Neural progenitor cell (in vitro differentiated cells): ENCODE measurements at regions not wholly inside any gene's neighbourhood (a gene's known extent, or its start where the extent isn't known, plus 50 kb on each side); places are given as distances from the start of the nearest gene placed in this dataset.

ENCODE experiments used
- CTCF ChIP-seq: fragments of 200-600 bp; sonication (generic); IDR thresholded peaks from 2 replicates; pipeline ENCODE4 v1.5.1; 2017; ENCODE audit warnings: antibody characterized with exemption, mild to moderate bottlenecking
- EZH2 ChIP-seq: fragments of 200-600 bp; sonication (generic); IDR thresholded peaks from 2 replicates; pipeline ENCODE4 v1.6.1; 2017; ENCODE audit warnings: antibody characterized with exemption, mild to moderate bottlenecking, moderate library complexity
- EZH2phosphoT487 ChIP-seq: fragments of 200-600 bp; sonication (generic); IDR thresholded peaks from 2 replicates; pipeline ENCODE4 v1.6.1; 2017; ENCODE audit warnings: antibody characterized with exemption

- no peak for TF ChIP-seq CTCF
- TF ChIP-seq EZH2, result no peak
- TF ChIP-seq EZH2phosphoT487, result no peak
Measured at GRCh38 chr22:48241658-48242057, 1479.2 kb downstream of the TBC1D22A start.
